Effector memory CD8-positive, alpha-beta T cell (primary cell): ENCODE measurements at regions not wholly inside any gene's neighbourhood (a gene's known extent, or its start where the extent isn't known, plus 50 kb on each side); places are given as distances from the start of the nearest gene placed in this dataset.

Experiments
- ATAC-seq: fragments of 150-1000 bp; cut with Tn5 transposase; replicated peaks from 2 replicates; pipeline ENCODE4 v1.10.0; 2021; ENCODE audit warnings: mild to moderate bottlenecking, moderate library complexity
- DNase-seq, 3 experiments: peaks; one replicate each; pipeline ENCODE4 v3.0.0; 2021
- H3K27ac Mint-ChIP-seq, 2 donors: one replicate each; pipeline ENCODE4 v1.8.0; 2022; ENCODE audit warnings: mild to moderate bottlenecking in 2 of 2, mixed read lengths in 2 of 2, moderate library complexity in 2 of 2
- H3K27me3 Mint-ChIP-seq, 2 donors: one replicate each; pipeline ENCODE4 v1.8.0; 2022; ENCODE audit warnings: mixed read lengths in 2 of 2
- H3K36me3 Mint-ChIP-seq: one replicate; pipeline ENCODE4 v1.8.0; 2022; ENCODE audit warnings: mild to moderate bottlenecking, moderate library complexity, mixed read lengths; ENCODE audit not compliant: insufficient read depth
- H3K4me1 Mint-ChIP-seq, 2 donors: one replicate each; pipeline ENCODE4 v1.8.0; 2022; ENCODE audit warnings: low read depth in 2 of 2, mixed read lengths in 2 of 2
- H3K4me3 Mint-ChIP-seq, 2 donors: one replicate each; pipeline ENCODE4 v1.8.0; 2022; ENCODE audit warnings: mild to moderate bottlenecking in 2 of 2, mixed read lengths in 2 of 2, moderate library complexity in 2 of 2
- H3K9me3 Mint-ChIP-seq, 2 donors: one replicate each; pipeline ENCODE4 v1.8.0; 2022; ENCODE audit warnings: mixed read lengths in 2 of 2

DNA sequence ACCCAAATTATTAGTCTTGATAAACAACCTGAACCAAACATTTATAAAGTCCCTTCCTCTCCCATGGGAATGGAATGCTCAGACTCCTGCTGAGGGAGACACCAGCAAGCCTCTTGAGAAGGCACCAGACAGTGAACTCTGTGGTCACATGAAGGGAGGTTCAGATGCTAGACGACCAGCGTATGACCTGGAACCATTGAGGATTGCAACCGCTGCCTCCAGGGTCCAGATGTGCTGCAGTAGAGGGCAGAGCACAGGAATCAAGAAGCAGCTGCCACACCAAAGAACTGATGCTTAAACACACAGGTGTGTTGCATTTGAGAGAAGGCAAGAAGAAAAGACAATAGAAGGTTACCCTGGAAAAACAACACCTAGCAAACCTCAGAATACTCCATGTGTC is 592.4 kb downstream of the AACS start:
- H3K4me3 Mint-ChIP-seq: no peak overlapping the region
- DNase-seq (no peak), ATAC-seq (no peak)
- H3K4me1 Mint-ChIP-seq: no peaks in the 10 kb centered on the region
- H3K36me3 Mint-ChIP-seq: no peaks in the 10 kb centered on the region
- H3K9me3 Mint-ChIP-seq: peaks cover 0 to 9% of the 10 kb centered on the region in 2 donors
- no peak overlapping the region for H3K27ac Mint-ChIP-seq
- H3K27me3 Mint-ChIP-seq: no peaks in the 10 kb centered on the region

DNA sequence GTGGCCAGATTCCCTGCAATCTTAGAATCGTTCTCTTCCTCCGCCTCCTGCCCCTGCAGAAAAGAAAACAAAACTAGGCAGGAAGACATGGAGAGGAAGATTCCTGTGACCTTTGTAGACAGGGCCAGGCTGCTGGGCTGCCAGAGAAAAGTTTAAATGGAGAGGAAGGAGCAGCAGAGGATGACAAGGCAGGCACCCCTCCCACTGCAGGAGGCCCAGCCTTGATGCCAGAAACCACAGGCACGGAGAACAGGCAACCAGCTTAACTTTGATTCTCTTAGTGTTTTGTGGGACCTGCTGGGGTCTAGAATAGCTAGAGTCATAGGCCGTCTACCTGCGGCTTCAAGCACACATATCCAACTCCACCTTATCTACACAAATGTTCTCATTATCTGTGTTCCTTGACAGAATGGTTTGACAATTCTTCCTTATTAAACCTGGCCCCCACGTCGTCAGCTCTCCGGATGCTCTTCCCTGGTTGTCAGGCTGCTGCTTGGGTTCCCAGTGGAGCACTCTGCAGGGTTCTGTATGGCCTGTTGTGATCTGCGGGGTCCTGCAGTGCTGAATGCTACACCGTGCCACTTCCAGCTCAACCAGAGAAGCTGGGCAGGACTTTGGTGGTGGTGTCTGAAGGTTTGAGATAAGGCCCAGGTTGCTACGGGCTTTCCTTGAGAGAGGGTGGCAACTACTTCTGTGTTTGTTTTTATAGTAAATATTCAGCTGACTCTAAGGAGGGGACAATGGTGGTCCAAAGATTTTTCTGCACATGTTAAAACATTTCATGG is 609.5 kb downstream of the AACS start:
- Mint-ChIP-seq H3K36me3 (no peaks in the 10 kb centered on the region), H3K27ac (no peak overlapping the region), H3K4me3 (no peak overlapping the region), H3K9me3 (peaks cover 1 to 2% of the 10 kb centered on the region in 2 donors), H3K27me3 (no peaks in the 10 kb centered on the region), H3K4me1 (no peaks in the 10 kb centered on the region)
- no peak for ATAC-seq
- no peak for DNase-seq

- DNase-seq (no peak), ATAC-seq (no peak)
- Mint-ChIP-seq H3K9me3 (no peaks in the 10 kb centered on the region), H3K36me3 (no peaks in the 10 kb centered on the region), H3K27ac (no peak overlapping the region), H3K4me3 (no peak overlapping the region), H3K27me3 (no peaks in the 10 kb centered on the region), H3K4me1 (no peaks in the 10 kb centered on the region)
These were observed 611.1 kb downstream of the AACS start for GRCh38 chr12:125676366-125676765.

DNA sequence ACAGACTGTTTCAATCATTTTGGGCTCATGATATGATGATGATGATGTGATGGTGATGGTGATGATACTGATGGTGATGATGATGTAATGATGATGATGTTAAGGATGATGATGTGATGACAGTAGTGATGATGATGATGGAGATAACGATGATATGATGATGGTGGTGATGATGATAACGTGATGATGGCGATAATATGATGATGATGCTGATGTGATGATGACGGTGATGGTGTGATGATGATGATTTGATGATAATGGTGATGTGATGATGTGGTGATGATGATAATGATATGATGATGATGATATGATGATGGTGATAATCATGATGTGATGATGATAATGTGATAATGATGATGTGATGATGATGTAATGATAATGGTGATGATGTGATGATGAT is 612.6 kb downstream of the AACS start:
- Mint-ChIP-seq H3K27ac (no peak overlapping the region), H3K9me3 (no peaks in the 10 kb centered on the region), H3K36me3 (no peaks in the 10 kb centered on the region), H3K4me1 (no peaks in the 10 kb centered on the region), H3K27me3 (no peaks in the 10 kb centered on the region), H3K4me3 (no peak overlapping the region)
- no peak for DNase-seq
- no peak for ATAC-seq

- H3K27ac Mint-ChIP-seq: no peak overlapping the region
These were observed 613.4 kb downstream of the AACS start for GRCh38 chr12:125678589-125678993.

DNA sequence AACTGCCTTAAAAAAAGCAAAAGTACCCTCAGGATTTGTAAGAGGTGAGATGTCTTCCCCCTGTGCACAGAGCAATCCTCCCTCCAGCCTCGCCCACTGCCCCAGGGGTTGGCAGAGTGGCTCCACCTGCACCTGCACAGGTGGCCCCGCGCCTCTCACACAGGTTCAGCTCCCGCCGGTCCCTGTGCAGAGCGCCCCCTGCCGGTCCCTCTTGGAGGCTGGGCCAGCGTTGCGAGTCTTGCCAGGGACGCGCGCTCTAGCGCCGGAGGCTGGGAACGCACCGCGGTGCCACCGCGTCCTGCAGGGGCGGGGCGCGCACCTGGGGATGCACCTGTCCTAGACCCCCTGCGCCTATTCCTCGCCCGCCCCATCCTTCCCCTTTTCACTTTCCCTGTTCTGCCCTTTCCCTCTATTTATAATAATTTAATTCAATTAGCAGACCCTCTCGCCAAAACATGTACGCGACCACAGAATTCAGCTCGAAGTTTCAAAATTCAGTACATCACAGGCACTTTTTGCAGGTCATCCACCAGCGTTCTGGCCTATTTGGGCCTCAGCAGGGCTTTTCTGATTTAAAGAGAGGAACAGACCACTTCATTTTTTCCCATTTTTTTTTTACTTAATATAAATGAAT is 618.6 kb downstream of the AACS start:
- no peak for DNase-seq

More at GRCh38 chr12:125678589-125678993, 613.4 kb downstream of the AACS start:
- Mint-ChIP-seq H3K4me3 (no peak overlapping the region), H3K27me3 (no peaks in the 10 kb centered on the region), H3K4me1 (no peaks in the 10 kb centered on the region), H3K36me3 (no peaks in the 10 kb centered on the region), H3K9me3 (no peaks in the 10 kb centered on the region)
- DNase-seq (no peak), ATAC-seq (no peak)

DNA sequence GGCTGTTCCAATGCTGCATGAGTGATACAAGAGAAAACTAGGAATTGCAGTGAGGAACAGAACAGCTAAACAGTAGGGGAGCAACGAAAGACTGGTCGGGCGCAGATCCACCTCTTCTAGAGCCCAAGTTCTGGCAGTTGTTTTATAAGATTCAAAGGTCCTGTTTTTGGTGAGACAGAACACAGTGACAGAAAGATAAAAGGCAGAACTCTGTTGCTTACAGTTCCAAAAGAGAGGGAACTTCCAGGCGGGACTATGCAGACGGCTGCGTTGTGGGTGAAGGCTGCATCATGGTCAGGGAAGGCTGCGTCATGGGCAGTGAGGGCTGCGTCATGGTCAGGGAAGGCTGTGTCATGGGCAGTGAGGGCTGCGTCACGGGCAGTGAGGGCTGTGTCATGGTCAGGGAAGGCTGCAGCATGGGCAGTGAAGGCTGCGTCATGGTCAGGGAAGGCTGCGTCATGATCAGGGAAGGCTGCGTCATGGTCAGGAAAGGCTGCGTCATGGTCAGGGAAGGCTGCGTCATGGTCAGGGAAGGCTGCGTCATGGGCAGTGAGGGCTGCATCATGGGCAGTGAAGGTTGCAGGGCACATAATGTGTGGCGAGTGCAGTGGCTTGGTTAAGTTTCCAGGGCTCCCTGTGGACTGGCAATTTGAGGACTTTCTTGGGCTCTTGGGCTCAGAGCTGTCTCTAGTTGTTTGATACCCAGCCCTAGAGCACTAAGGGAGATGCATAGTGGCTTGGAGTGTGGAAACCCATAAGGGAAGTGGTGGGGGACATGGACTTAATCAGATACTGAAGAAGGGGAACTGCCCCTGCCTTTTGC is 619.9 kb downstream of the AACS start:
- Mint-ChIP-seq H3K9me3 (no peaks in the 10 kb centered on the region), H3K4me3 (no peak overlapping the region), H3K27ac (no peak overlapping the region), H3K27me3 (no peaks in the 10 kb centered on the region), H3K4me1 (no peaks in the 10 kb centered on the region), H3K36me3 (no peaks in the 10 kb centered on the region)
- DNase-seq: no peak
- ATAC-seq: no peak

More for the DNA sequence above, 618.6 kb downstream of the AACS start:
- H3K4me3 Mint-ChIP-seq: no peak overlapping the region
- no peaks in the 10 kb centered on the region for H3K36me3 Mint-ChIP-seq
- ATAC-seq: no peak
- no peaks in the 10 kb centered on the region for H3K9me3 Mint-ChIP-seq
- H3K27ac Mint-ChIP-seq: no peak overlapping the region
- no peaks in the 10 kb centered on the region for H3K27me3 Mint-ChIP-seq
- H3K4me1 Mint-ChIP-seq: no peaks in the 10 kb centered on the region

DNA sequence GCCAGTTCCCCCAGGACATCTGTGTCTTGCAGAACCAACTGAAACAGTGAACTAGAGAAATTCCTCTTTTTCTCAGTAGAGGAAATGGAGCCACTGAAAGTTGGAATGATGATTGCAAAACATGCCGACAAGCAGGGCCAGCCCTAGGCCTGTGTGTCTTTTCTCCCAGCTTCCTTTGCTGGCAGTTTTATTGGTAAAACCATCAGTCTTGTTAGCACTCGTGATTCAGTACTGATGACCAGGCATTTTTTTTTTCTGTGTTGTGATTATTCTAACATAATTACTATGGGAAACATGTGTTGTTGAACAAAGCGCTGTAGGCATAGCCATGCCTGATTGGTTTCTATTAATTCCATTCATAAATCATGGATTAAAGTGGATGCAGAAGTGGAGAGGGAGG is 620.7 kb downstream of the AACS start:
- H3K4me3 Mint-ChIP-seq: no peak overlapping the region
- DNase-seq: no peak
- no peak overlapping the region for H3K27ac Mint-ChIP-seq
- no peaks in the 10 kb centered on the region for H3K9me3 Mint-ChIP-seq
- no peaks in the 10 kb centered on the region for H3K36me3 Mint-ChIP-seq
- ATAC-seq: no peak
- no peaks in the 10 kb centered on the region for H3K4me1 Mint-ChIP-seq
- no peaks in the 10 kb centered on the region for H3K27me3 Mint-ChIP-seq

- no peak for DNase-seq
- Mint-ChIP-seq H3K9me3 (no peaks in the 10 kb centered on the region), H3K36me3 (no peaks in the 10 kb centered on the region), H3K27ac (no peak overlapping the region), H3K27me3 (no peaks in the 10 kb centered on the region), H3K4me1 (no peaks in the 10 kb centered on the region), H3K4me3 (no peak overlapping the region)
- ATAC-seq: no peak
These were observed 622.2 kb downstream of the AACS start for GRCh38 chr12:125687403-125687802.

GRCh38 chr12:125687820-125688219 is 622.6 kb downstream of the AACS start:
- H3K4me1 Mint-ChIP-seq: no peaks in the 10 kb centered on the region
- no peaks in the 10 kb centered on the region for H3K27me3 Mint-ChIP-seq
- no peak for ATAC-seq
- no peak overlapping the region for H3K27ac Mint-ChIP-seq
- no peaks in the 10 kb centered on the region for H3K9me3 Mint-ChIP-seq
- H3K36me3 Mint-ChIP-seq: no peaks in the 10 kb centered on the region
- no peak overlapping the region for H3K4me3 Mint-ChIP-seq
- DNase-seq: no peak

DNA sequence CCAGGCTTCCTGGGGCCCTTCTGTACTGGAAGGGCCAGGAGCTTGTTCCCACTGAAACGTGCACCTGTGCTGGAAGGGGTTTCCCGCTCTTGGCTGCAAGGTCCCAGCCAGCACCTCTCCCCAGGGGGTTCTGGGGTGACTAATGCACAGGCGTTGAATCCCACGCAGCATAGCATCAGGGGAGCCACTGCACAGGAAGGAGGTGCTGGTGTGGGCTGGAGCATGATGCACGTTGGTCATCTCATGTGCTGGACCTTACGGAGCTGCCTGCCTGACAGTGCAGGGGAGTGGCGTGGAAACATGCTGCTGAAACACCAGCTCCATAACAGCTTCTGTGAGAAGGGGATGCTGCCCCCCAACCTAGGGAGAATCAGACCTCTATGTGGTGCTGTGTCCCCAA is 623.0 kb downstream of the AACS start:
- no peaks in the 10 kb centered on the region for H3K9me3 Mint-ChIP-seq
- DNase-seq (no peak), ATAC-seq (no peak)
- no peaks in the 10 kb centered on the region for H3K27me3 Mint-ChIP-seq
- no peaks in the 10 kb centered on the region for H3K36me3 Mint-ChIP-seq
- H3K4me1 Mint-ChIP-seq: no peaks in the 10 kb centered on the region
- no peak overlapping the region for H3K27ac Mint-ChIP-seq
- H3K4me3 Mint-ChIP-seq: no peak overlapping the region

GRCh38 chr12:125688881-125689280 is 623.6 kb downstream of the AACS start:
- ATAC-seq (no peak), DNase-seq (no peak)
- Mint-ChIP-seq H3K27ac (no peak overlapping the region), H3K27me3 (no peaks in the 10 kb centered on the region), H3K4me1 (no peaks in the 10 kb centered on the region), H3K9me3 (no peaks in the 10 kb centered on the region), H3K4me3 (no peak overlapping the region), H3K36me3 (no peaks in the 10 kb centered on the region)

- DNase-seq: no peak
- no peak overlapping the region for H3K27ac Mint-ChIP-seq
- no peaks in the 10 kb centered on the region for H3K27me3 Mint-ChIP-seq
- no peaks in the 10 kb centered on the region for H3K4me1 Mint-ChIP-seq
- H3K36me3 Mint-ChIP-seq: no peaks in the 10 kb centered on the region
- H3K9me3 Mint-ChIP-seq: no peaks in the 10 kb centered on the region
- H3K4me3 Mint-ChIP-seq: no peak overlapping the region
- no peak for ATAC-seq
These were observed 624.6 kb downstream of the AACS start for GRCh38 chr12:125689576-125690410.
